Prostate gland (tissue), 2 donors: ENCODE measurements at regions not wholly inside any gene's neighbourhood (a gene's known extent, or its start where the extent isn't known, plus 50 kb on each side); places are given as distances from the start of the nearest gene placed in this dataset.

Source experiments
- DNase-seq: peaks from one replicate; pipeline ENCODE4 v3.0.0-alpha.2; 2019; ENCODE audit warnings: low spot score
- H3K27ac ChIP-seq, 2 donors: fragments of 200-600 bp; sonication (generic); 2 replicates each; pipeline ENCODE4 v1.5.1; 2017 to 2019
- H3K27me3 ChIP-seq: fragments of 200-600 bp; sonication (generic); replicated peaks from 2 replicates; pipeline ENCODE4 v1.5.1; 2019; ENCODE audit not compliant: insufficient read depth
- H3K36me3 ChIP-seq, 2 donors: fragments of 200-600 bp; sonication (generic); 1 replicate in 1 of 2; 2 replicates in 1 of 2; pipeline versions ENCODE4 v1.5.1 to v1.8.1; 2017 to 2019
- H3K4me1 ChIP-seq: fragments of 200-600 bp; sonication (generic); replicated peaks from 2 replicates; pipeline ENCODE4 v1.5.1; 2019
- H3K4me3 ChIP-seq, 2 donors: fragments of 200-600 bp; sonication (generic); 2 replicates each; pipeline ENCODE4 v1.5.1; 2017 to 2019
- H3K9me3 ChIP-seq: fragments of 200-600 bp; sonication (generic); 2 replicates; pipeline ENCODE4 v1.5.1; 2017
- POLR2A ChIP-seq: fragments of 450-650 bp; IDR thresholded peaks from one replicate; pipeline ENCODE4 v1.6.1; 2016; ENCODE audit warnings: antibody characterized with exemption, mild to moderate bottlenecking
- POLR2AphosphoS5 ChIP-seq: sonication (generic); formaldehyde crosslinking; IDR thresholded peaks from one replicate; pipeline ENCODE4 v1.6.1; 2017; ENCODE audit warnings: antibody characterized with exemption
- WGBS: methylation state at CpG from one replicate; pipeline ENCODE4 v1.1.5; 2018; 5-methylcytosine and 5-hydroxymethylcytosine counted together
- intact Hi-C: fragments of 100-400 bp; cut with DNase I; formaldehyde crosslinking; loops from one replicate; pipeline ENCODE4 v1.14.2; 2022
- TF ChIP-seq, protein P1 (sequence below), 4 experiments: fragments of 200-600 bp in 2 of 4; fragments of 450-650 bp in 2 of 4; sonication (generic) in 2 of 4; IDR thresholded peaks; 1 replicate in 3 of 4; 2 replicates in 1 of 4; pipeline ENCODE4 v1.5.1; 2016 to 2019; ENCODE audit warnings: antibody characterized with exemption in 4 of 4, mild to moderate bottlenecking in 2 of 4, moderate library complexity in 2 of 4

DNA sequence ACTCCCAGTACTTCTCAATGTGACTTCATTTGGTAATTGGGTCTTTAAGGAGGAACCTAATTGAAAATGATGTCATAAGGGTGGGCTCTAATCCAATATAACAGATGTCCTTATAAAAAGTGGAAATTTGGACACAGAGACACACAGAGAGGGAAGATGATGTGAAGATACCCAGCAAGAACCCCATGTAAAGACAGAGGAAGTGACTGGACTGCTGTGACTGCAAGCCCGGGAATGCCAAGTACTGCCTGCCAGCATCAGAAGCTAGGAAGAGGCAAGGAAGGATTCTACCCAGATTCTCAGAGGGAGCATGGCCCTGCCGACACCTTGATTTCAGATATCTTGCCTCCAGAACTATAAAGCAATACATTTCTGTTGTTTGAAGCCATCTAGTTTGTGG, 239.3 kb downstream of the KCTD12 start:
- H3K4me3 ChIP-seq = no peak overlapping the region
- H3K27me3 ChIP-seq = no peaks in the 10 kb centered on the region
- intact Hi-C loops = no loop called here
- H3K27ac ChIP-seq = no peak overlapping the region
- H3K4me1 ChIP-seq = no peaks in the 10 kb centered on the region
- H3K36me3 ChIP-seq = no peaks in the 10 kb centered on the region
- H3K9me3 ChIP-seq = no peaks in the 10 kb centered on the region
- 87% methylated on average over 2 of the region's 2 CpGs for WGBS
- TF ChIP-seq, protein P1, sequence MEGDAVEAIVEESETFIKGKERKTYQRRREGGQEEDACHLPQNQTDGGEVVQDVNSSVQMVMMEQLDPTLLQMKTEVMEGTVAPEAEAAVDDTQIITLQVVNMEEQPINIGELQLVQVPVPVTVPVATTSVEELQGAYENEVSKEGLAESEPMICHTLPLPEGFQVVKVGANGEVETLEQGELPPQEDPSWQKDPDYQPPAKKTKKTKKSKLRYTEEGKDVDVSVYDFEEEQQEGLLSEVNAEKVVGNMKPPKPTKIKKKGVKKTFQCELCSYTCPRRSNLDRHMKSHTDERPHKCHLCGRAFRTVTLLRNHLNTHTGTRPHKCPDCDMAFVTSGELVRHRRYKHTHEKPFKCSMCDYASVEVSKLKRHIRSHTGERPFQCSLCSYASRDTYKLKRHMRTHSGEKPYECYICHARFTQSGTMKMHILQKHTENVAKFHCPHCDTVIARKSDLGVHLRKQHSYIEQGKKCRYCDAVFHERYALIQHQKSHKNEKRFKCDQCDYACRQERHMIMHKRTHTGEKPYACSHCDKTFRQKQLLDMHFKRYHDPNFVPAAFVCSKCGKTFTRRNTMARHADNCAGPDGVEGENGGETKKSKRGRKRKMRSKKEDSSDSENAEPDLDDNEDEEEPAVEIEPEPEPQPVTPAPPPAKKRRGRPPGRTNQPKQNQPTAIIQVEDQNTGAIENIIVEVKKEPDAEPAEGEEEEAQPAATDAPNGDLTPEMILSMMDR (IDR thresholded peaks at IDR 0.05) = no peak
- no peak for DNase-seq

DNA sequence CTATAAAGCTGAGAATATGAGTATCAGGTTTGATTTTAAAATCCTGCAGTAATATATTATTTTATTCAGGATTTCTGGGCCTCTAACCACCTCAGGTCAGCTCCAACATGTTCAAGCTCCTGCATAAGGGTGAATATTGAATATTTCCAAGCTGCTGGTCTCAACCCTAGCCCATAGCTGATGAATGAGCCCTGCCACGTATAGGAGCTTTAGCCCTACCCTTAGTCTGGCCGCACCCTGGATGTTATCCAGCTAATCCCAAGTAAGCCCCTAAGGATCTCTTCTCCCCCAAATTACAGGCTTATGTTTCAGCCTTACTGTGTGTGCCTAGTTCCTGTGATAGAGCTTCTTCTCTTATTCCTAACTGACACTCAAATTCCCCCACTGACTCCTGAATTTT, 240.6 kb downstream of the KCTD12 start:
- Histone ChIP-seq H3K27me3 (no peaks in the 10 kb centered on the region), H3K4me1 (no peaks in the 10 kb centered on the region), H3K36me3 (no peaks in the 10 kb centered on the region), H3K27ac (no peak overlapping the region), H3K4me3 (no peak overlapping the region), H3K9me3 (no peaks in the 10 kb centered on the region)
- TF ChIP-seq POLR2A = no peak
- no peak for TF ChIP-seq POLR2AphosphoS5
- TF ChIP-seq, protein P1 (IDR thresholded peaks at IDR 0.05) = no peak
- 93% methylated on average over 2 of the region's 2 CpGs for WGBS
- no peak for DNase-seq
- intact Hi-C loops = no loop called here

DNA sequence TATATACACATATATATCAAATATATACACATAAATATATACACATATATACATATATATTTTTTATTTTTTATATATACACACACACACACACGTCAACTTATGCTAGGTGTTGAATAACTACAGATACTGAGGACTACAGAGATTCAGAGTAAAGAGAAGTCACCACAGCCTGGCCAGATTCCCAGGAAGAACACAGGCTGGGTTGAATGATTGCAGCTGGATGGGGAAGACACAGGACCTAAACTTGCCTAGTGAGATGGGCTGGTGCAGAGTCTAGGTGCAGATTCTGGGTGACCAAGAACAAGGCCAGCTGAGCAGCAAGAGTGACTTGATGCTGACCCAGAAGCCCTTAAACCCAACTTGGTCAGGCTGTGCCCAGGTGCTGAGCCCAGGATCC, 241.3 kb downstream of the KCTD12 start:
- no peak overlapping the region for H3K27ac ChIP-seq

DNA sequence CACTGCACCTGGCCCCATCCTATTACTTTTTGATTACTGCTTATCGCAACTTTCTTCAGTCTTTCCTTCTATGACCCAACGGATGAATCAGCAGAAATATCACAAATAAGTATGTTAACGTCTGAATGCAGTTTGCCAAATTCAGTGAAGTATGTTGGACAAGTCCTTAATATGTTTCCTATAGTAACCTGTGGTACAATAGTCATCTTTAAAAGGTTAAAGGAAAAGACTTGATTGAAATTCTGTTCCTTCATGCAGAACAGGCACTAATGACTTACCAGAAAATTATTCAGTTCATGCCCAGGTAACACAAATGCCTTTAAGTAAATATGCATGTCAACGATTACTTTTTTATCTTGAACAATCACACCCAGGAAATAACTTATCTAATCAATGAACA, 242.6 kb downstream of the KCTD12 start:
- Histone ChIP-seq H3K4me3 (no peak overlapping the region), H3K36me3 (no peaks in the 10 kb centered on the region), H3K27ac (no peak overlapping the region), H3K9me3 (no peaks in the 10 kb centered on the region), H3K27me3 (no peaks in the 10 kb centered on the region), H3K4me1 (no peaks in the 10 kb centered on the region)
- no peak for DNase-seq
- TF ChIP-seq POLR2AphosphoS5 (no peak), POLR2A (no peak)
- TF ChIP-seq, protein P1 (IDR thresholded peaks at IDR 0.05) = no peak
- intact Hi-C loops = no loop called here
- WGBS = 79% methylated on average over 4 of the region's 4 CpGs

More for the DNA sequence above, 241.3 kb downstream of the KCTD12 start:
- H3K9me3 ChIP-seq = no peaks in the 10 kb centered on the region
- H3K4me1 ChIP-seq = no peaks in the 10 kb centered on the region
- no peak for DNase-seq
- no peaks in the 10 kb centered on the region for H3K27me3 ChIP-seq
- intact Hi-C loops = no loop called here
- TF ChIP-seq, protein P1 (IDR thresholded peaks at IDR 0.05) = no peak
- TF ChIP-seq POLR2AphosphoS5 = no peak
- WGBS = 0% methylated on average over 1 of the region's 1 CpG
- no peaks in the 10 kb centered on the region for H3K36me3 ChIP-seq
- H3K4me3 ChIP-seq = no peak overlapping the region

DNA sequence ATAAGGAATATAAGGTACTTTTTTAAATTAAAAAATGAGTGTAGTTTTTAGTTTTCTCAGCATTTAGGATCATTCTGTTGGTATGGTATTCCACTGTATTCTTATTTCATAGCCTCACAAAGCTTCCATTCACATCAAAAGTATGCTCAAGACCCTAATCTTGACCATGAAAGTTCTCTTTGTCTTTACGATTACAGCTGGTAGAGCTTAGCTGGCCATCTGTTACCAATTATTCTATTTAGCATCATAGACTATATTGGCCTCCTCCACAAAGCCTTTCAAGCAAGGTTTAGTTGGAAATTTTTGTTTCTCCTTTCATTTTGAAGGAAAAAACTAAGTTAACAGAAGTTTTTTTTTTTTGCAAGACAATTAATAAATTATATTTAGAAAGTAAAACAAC, 245.1 kb downstream of the KCTD12 start:
- Histone ChIP-seq H3K9me3 (no peaks in the 10 kb centered on the region), H3K27ac (no peak overlapping the region), H3K36me3 (no peaks in the 10 kb centered on the region), H3K4me1 (no peaks in the 10 kb centered on the region), H3K27me3 (no peaks in the 10 kb centered on the region), H3K4me3 (no peak overlapping the region)
- TF ChIP-seq POLR2A = no peak
- TF ChIP-seq POLR2AphosphoS5 = no peak
- TF ChIP-seq, protein P1 (IDR thresholded peaks at IDR 0.05) = no peak
- no peak for DNase-seq
- intact Hi-C loops = no loop called here
- WGBS = 79% methylated on average over 1 of the region's 1 CpG
